Prostate gland (tissue), 2 donors: ENCODE measurements at regions not wholly inside any gene's neighbourhood (a gene's known extent, or its start where the extent isn't known, plus 50 kb on each side); places are given as distances from the start of the nearest gene placed in this dataset.

ENCODE experiments used
- DNase-seq: peaks from one replicate; pipeline ENCODE4 v3.0.0-alpha.2; 2019; ENCODE audit warnings: low spot score
- H3K27ac ChIP-seq, 2 donors: fragments of 200-600 bp; sonication (generic); 2 replicates each; pipeline ENCODE4 v1.5.1; 2017 to 2019
- H3K27me3 ChIP-seq: fragments of 200-600 bp; sonication (generic); replicated peaks from 2 replicates; pipeline ENCODE4 v1.5.1; 2019; ENCODE audit not compliant: insufficient read depth
- H3K36me3 ChIP-seq, 2 donors: fragments of 200-600 bp; sonication (generic); 1 replicate in 1 of 2; 2 replicates in 1 of 2; pipeline versions ENCODE4 v1.5.1 to v1.8.1; 2017 to 2019
- H3K4me1 ChIP-seq: fragments of 200-600 bp; sonication (generic); replicated peaks from 2 replicates; pipeline ENCODE4 v1.5.1; 2019
- H3K4me3 ChIP-seq, 2 donors: fragments of 200-600 bp; sonication (generic); 2 replicates each; pipeline ENCODE4 v1.5.1; 2017 to 2019
- H3K9me3 ChIP-seq: fragments of 200-600 bp; sonication (generic); 2 replicates; pipeline ENCODE4 v1.5.1; 2017
- POLR2A ChIP-seq: fragments of 450-650 bp; IDR thresholded peaks from one replicate; pipeline ENCODE4 v1.6.1; 2016; ENCODE audit warnings: antibody characterized with exemption, mild to moderate bottlenecking
- POLR2AphosphoS5 ChIP-seq: sonication (generic); formaldehyde crosslinking; IDR thresholded peaks from one replicate; pipeline ENCODE4 v1.6.1; 2017; ENCODE audit warnings: antibody characterized with exemption
- WGBS: methylation state at CpG from one replicate; pipeline ENCODE4 v1.1.5; 2018; 5-methylcytosine and 5-hydroxymethylcytosine counted together
- intact Hi-C: fragments of 100-400 bp; cut with DNase I; formaldehyde crosslinking; loops from one replicate; pipeline ENCODE4 v1.14.2; 2022
- TF ChIP-seq, protein P1 (sequence below), 4 experiments: fragments of 200-600 bp in 2 of 4; fragments of 450-650 bp in 2 of 4; sonication (generic) in 2 of 4; IDR thresholded peaks; 1 replicate in 3 of 4; 2 replicates in 1 of 4; pipeline ENCODE4 v1.5.1; 2016 to 2019; ENCODE audit warnings: antibody characterized with exemption in 4 of 4, mild to moderate bottlenecking in 2 of 4, moderate library complexity in 2 of 4

GRCh38 chr19:28446511-28446910 lies 766.4 kb downstream of the UQCRFS1 start:
- Histone ChIP-seq H3K27ac (no peak overlapping the region), H3K36me3 (no peaks in the 10 kb centered on the region), H3K27me3 (no peaks in the 10 kb centered on the region), H3K9me3 (no peaks in the 10 kb centered on the region), H3K4me3 (no peak overlapping the region), H3K4me1 (no peaks in the 10 kb centered on the region)
- intact Hi-C loops, result no loop called here
- 91% methylated on average over 12 of the region's 12 CpGs for WGBS
- TF ChIP-seq, protein P1, sequence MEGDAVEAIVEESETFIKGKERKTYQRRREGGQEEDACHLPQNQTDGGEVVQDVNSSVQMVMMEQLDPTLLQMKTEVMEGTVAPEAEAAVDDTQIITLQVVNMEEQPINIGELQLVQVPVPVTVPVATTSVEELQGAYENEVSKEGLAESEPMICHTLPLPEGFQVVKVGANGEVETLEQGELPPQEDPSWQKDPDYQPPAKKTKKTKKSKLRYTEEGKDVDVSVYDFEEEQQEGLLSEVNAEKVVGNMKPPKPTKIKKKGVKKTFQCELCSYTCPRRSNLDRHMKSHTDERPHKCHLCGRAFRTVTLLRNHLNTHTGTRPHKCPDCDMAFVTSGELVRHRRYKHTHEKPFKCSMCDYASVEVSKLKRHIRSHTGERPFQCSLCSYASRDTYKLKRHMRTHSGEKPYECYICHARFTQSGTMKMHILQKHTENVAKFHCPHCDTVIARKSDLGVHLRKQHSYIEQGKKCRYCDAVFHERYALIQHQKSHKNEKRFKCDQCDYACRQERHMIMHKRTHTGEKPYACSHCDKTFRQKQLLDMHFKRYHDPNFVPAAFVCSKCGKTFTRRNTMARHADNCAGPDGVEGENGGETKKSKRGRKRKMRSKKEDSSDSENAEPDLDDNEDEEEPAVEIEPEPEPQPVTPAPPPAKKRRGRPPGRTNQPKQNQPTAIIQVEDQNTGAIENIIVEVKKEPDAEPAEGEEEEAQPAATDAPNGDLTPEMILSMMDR (IDR thresholded peaks at IDR 0.05), result no peak
- TF ChIP-seq POLR2A (no peak), POLR2AphosphoS5 (no peak)
- no peak for DNase-seq

DNA sequence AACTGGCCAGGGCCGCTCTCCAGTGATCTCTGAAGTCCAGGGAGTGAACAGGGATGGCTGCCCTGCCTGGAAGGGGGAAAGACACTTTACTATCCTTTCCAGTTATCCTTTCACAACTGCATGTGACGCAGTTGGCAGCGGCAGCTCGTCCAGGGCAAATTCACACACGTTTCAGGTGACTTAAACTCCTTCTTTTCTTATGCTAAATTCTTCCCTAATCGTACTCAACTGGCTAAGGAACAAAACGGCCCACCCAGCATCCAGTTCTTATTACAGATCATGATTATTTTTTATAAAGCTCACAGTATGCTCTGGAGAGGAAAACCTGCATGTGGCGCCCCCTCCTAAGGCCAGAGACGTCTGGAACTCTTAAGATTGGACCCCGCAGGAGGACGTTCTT lies 767.1 kb downstream of the UQCRFS1 start:
- H3K9me3 ChIP-seq, result no peaks in the 10 kb centered on the region
- H3K27ac ChIP-seq, result no peak overlapping the region
- no peak for DNase-seq
- WGBS, result 77% methylated on average over 11 of the region's 11 CpGs
- H3K4me3 ChIP-seq, result no peak overlapping the region
- no peaks in the 10 kb centered on the region for H3K27me3 ChIP-seq
- intact Hi-C loops, result no loop called here
- no peaks in the 10 kb centered on the region for H3K36me3 ChIP-seq
- H3K4me1 ChIP-seq, result no peaks in the 10 kb centered on the region
- no peak for TF ChIP-seq POLR2A
- no peak for TF ChIP-seq POLR2AphosphoS5
- TF ChIP-seq, protein P1 (IDR thresholded peaks at IDR 0.05), result no peak

DNA sequence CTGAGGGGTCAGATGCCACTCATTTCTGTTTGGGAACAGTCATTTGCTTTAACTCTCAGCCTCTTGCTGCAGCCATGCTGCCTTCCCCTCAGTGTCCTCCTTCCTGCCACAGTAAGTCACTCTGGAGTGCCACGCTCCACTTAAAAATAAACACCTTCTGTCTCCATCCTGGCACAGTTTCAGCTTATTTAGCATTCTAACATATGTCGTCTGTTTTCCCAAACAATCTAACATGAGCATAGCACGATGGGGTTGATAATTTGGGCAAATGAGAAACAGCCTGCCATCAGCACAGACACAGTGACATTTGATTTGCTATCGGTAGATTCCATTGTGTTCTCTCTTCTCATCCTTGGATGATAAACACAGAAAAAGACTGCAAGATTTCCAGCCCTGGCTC lies 768.6 kb downstream of the UQCRFS1 start:
- H3K4me1 ChIP-seq, result no peaks in the 10 kb centered on the region
- no peaks in the 10 kb centered on the region for H3K9me3 ChIP-seq
- H3K36me3 ChIP-seq, result no peaks in the 10 kb centered on the region
- 61% methylated on average over 4 of the region's 4 CpGs for WGBS
- no peaks in the 10 kb centered on the region for H3K27me3 ChIP-seq
- no peak overlapping the region for H3K27ac ChIP-seq
- TF ChIP-seq POLR2AphosphoS5, result no peak
- TF ChIP-seq, protein P1 (IDR thresholded peaks at IDR 0.05), result no peak
- TF ChIP-seq POLR2A, result no peak
- intact Hi-C loops, result no loop called here
- DNase-seq, result no peak
- H3K4me3 ChIP-seq, result no peak overlapping the region

- intact Hi-C loops, result no loop called here
- Histone ChIP-seq H3K27ac (no peak overlapping the region), H3K36me3 (no peaks in the 10 kb centered on the region), H3K27me3 (no peaks in the 10 kb centered on the region), H3K4me1 (no peaks in the 10 kb centered on the region), H3K4me3 (no peak overlapping the region), H3K9me3 (no peaks in the 10 kb centered on the region)
- WGBS, result 68% methylated on average over 9 of the region's 9 CpGs
- DNase-seq, result no peak
- TF ChIP-seq POLR2AphosphoS5 (no peak), POLR2A (no peak)
- TF ChIP-seq, protein P1 (IDR thresholded peaks at IDR 0.05), result no peak
Measured at GRCh38 chr19:28443361-28443760, 769.6 kb downstream of the UQCRFS1 start.

DNA sequence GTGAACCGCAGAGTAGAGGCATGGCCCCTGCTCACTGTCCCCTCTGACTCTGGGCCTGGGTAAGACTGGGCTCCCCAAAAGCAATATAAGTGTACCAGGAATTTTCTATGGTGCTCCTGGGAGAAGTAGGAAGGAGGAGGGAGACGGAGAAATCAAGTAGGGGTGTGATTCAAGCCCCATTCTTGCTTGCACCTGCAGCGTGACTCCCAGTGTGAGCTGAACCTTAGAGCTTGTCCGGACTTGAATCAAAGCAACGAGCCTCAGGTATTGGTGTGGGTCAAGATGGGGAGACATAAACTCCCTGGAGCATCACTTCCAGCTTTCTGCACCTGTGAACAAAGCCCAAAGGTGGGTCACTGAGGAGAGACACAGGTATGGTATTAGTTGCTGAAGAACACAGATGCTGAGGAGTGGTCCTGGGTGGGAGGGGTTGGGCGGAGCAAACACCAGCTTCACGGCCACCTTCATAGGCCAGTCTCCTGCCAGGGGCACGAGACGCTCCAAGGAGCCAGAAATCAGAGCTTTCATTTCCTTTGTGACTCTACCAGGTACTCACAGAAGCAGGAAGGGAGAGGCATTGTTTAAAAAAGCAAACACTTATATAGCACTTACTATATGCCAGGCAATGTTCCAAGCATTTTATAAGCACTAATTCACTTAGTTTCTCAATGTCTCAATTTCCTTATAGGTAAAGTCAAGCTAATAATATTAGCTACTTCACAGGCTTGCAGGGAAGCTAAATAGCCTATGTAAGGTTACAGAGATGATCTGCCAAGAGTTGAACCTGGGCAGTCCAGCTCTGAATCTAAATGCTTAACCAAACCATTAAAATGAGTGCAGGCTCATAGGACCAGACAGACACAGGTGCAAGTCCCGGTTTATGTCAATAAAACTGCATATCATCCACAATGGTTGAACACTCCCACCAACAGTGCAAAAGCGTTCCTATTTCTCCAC lies 775.3 kb downstream of the UQCRFS1 start:
- WGBS, result 56% methylated on average over 11 of the region's 11 CpGs
- TF ChIP-seq, protein P1 (IDR thresholded peaks at IDR 0.05), result no peak
- no peak for TF ChIP-seq POLR2AphosphoS5
- TF ChIP-seq POLR2A, result no peak
- intact Hi-C loops, result no loop called here
- no peak for DNase-seq
- Histone ChIP-seq H3K27ac (no peak overlapping the region), H3K9me3 (no peaks in the 10 kb centered on the region), H3K36me3 (no peaks in the 10 kb centered on the region), H3K4me3 (no peak overlapping the region), H3K4me1 (no peaks in the 10 kb centered on the region), H3K27me3 (no peaks in the 10 kb centered on the region)
